IMR-90 (cell line): ENCODE measurements at regions not wholly inside any gene's neighbourhood (a gene's known extent, or its start where the extent isn't known, plus 50 kb on each side); places are given as distances from the start of the nearest gene placed in this dataset.
A peak's percentile ranks its signal among the peaks of the same experiment; 100 is the strongest.

Source experiments
- ATAC-seq: fragments of 200-7000 bp; cut with Tn5 transposase; 2 replicates; pipeline ENCODE4 v1.9.1; 2020; ENCODE audit warnings: low read depth, mild to moderate bottlenecking, moderate library complexity
- BruUV-seq: library from RNA; stranded (reverse); fragments of 400-500 nt; replicated peaks from 2 replicates; lab custom pipeline; 2021; lab: Mats Ljungman, UMichigan
- CTCF ChIA-PET: fragments of 300-600 bp; formaldehyde crosslinking; extraction: SDS; loops from one replicate; lab custom pipeline; 2021; ENCODE audit warnings: antibody characterized with exemption; lab: Yijun Ruan, JAX
- POLR2A ChIA-PET: fragments of 300-600 bp; sonication (Branson Sonifier 250); formaldehyde crosslinking; loops from one replicate; lab custom pipeline; 2022; ENCODE audit warnings: antibody characterized with exemption; ENCODE audit not compliant: unreplicated experiment; lab: Charles Lee
- DNase-seq: peaks from one replicate; pipeline ENCODE4 v3.0.0; 2013
- H2AFZ ChIP-seq: replicated peaks from 2 replicates; pipeline ENCODE3; 2013; ENCODE audit warnings: low read length, mild to moderate bottlenecking; ENCODE audit not compliant: poor library complexity
- H2AK5ac ChIP-seq: 2 replicates; pipeline ENCODE4 v1.6.1; 2013; ENCODE audit warnings: low read depth, low read length, inconsistent platforms
- H2AK9ac ChIP-seq: replicated peaks from 2 replicates; pipeline ENCODE3; 2013; ENCODE audit warnings: mild to moderate bottlenecking, low read depth, low read length, moderate library complexity; ENCODE audit not compliant: poor library complexity
- H2BK120ac ChIP-seq: 2 replicates; pipeline ENCODE4 v1.6.1; 2013; ENCODE audit warnings: low read depth, low read length, inconsistent platforms
- H2BK15ac ChIP-seq: 3 replicates; pipeline ENCODE4 v1.6.1; 2013; ENCODE audit warnings: low read depth, low read length, inconsistent platforms
- H2BK20ac ChIP-seq: 2 replicates; pipeline ENCODE4 v1.6.1; 2013; ENCODE audit warnings: low read depth, mild to moderate bottlenecking, inconsistent platforms, low read length, moderate library complexity
- H2BK5ac ChIP-seq: 2 replicates; pipeline ENCODE4 v1.6.1; 2013; ENCODE audit warnings: mild to moderate bottlenecking, low read depth, low read length, inconsistent platforms; ENCODE audit not compliant: poor library complexity, severe bottlenecking
- H3K14ac ChIP-seq: replicated peaks from 2 replicates; pipeline ENCODE4 v1.6.1; 2013; ENCODE audit warnings: low read depth, low read length, inconsistent platforms
- H3K18ac ChIP-seq: 2 replicates; pipeline ENCODE4 v1.6.1; 2013; ENCODE audit warnings: low read depth, low read length, control low read depth
- H3K23ac ChIP-seq: 2 replicates; pipeline ENCODE4 v1.6.1; 2013; ENCODE audit warnings: low read depth, low read length, inconsistent platforms
- H3K27ac ChIP-seq: 2 replicates; pipeline ENCODE4 v1.5.1; 2013; ENCODE audit warnings: mild to moderate bottlenecking, control low read depth, low read length; ENCODE audit not compliant: insufficient read depth
- H3K27me3 ChIP-seq: 2 replicates; pipeline ENCODE4 v1.6.1; 2013; ENCODE audit warnings: low read length; ENCODE audit not compliant: control insufficient read depth, insufficient read depth
- H3K36me3 ChIP-seq: 2 replicates; pipeline ENCODE4 v1.6.1; 2013; ENCODE audit warnings: low read length, mixed read lengths; ENCODE audit not compliant: control insufficient read depth, insufficient read depth
- H3K4ac ChIP-seq: 2 replicates; pipeline ENCODE4 v1.6.1; 2013; ENCODE audit warnings: low read depth, low read length, inconsistent platforms
- H3K4me1 ChIP-seq: 2 replicates; pipeline ENCODE4 v1.6.1; 2013; ENCODE audit warnings: low read length, mixed read lengths; ENCODE audit not compliant: control insufficient read depth, insufficient read depth
- H3K4me2 ChIP-seq: 2 replicates; pipeline ENCODE4 v1.6.1; 2013; ENCODE audit warnings: low read depth, mild to moderate bottlenecking, control low read depth, low read length, moderate library complexity
- H3K4me3 ChIP-seq: 2 replicates; pipeline ENCODE4 v1.5.1; 2013; ENCODE audit warnings: low read depth, mild to moderate bottlenecking, control low read depth, low read length, moderate library complexity; ENCODE audit not compliant: insufficient read depth
- H3K56ac ChIP-seq: 2 replicates; pipeline ENCODE4 v1.6.1; 2013; ENCODE audit warnings: low read length, inconsistent platforms; ENCODE audit not compliant: insufficient read depth; ENCODE audit errors: extremely low read depth
- H3K79me1 ChIP-seq, 2 experiments: 2 replicates each; pipeline ENCODE4 v1.6.1; 2013; ENCODE audit warnings: low read length in 2 of 2, inconsistent platforms in 1 of 2, low read depth in 1 of 2
- H3K9ac ChIP-seq: 2 replicates; pipeline ENCODE4 v1.6.1; 2013; ENCODE audit warnings: low read depth, low read length, control low read depth
- H3K9me1 ChIP-seq: 2 replicates; pipeline ENCODE4 v1.6.1; 2013; ENCODE audit warnings: low read length, inconsistent platforms; ENCODE audit not compliant: insufficient read depth
- H3K9me3 ChIP-seq: 2 replicates; pipeline ENCODE4 v1.6.1; 2013; ENCODE audit warnings: low read length; ENCODE audit not compliant: control insufficient read depth, insufficient read depth
- H4K20me1 ChIP-seq: 2 replicates; pipeline ENCODE4 v1.6.1; 2013; ENCODE audit warnings: low read length, inconsistent platforms; ENCODE audit not compliant: insufficient read depth
- H4K5ac ChIP-seq: 2 replicates; pipeline ENCODE4 v1.6.1; 2013; ENCODE audit warnings: mild to moderate bottlenecking, low read depth, low read length, control low read depth
- H4K8ac ChIP-seq, 2 experiments: 2 replicates each; pipeline ENCODE4 v1.6.1; 2013; ENCODE audit warnings: low read depth in 2 of 2, low read length in 2 of 2, control low read depth in 1 of 2, inconsistent platforms in 1 of 2
- H4K91ac ChIP-seq: 2 replicates; pipeline ENCODE4 v1.6.1; 2013; ENCODE audit warnings: low read depth, low read length, inconsistent platforms; ENCODE audit not compliant: insufficient read depth
- BHLHE40 ChIP-seq: fragments of 150-350 bp; IDR thresholded peaks from 2 replicates; pipeline ENCODE4 v1.6.1; 2016; ENCODE audit warnings: mild to moderate bottlenecking, low read depth, low read length
- CEBPB ChIP-seq: IDR thresholded peaks from 2 replicates; pipeline ENCODE4 v1.6.1; 2012; ENCODE audit warnings: low read depth, low read length, improper control_type of control experiment
- CTCF ChIP-seq: conservative IDR thresholded peaks from 2 replicates; pipeline ENCODE4 v1.5.1; 2012; ENCODE audit warnings: mild to moderate bottlenecking, low read depth, low read length, improper control_type of control experiment
- FOS ChIP-seq: fragments of 150-350 bp; IDR thresholded peaks from 2 replicates; pipeline ENCODE4 v1.6.1; 2016; ENCODE audit warnings: low read depth, low read length
- MAFK ChIP-seq: IDR thresholded peaks from 2 replicates; pipeline ENCODE4 v1.6.1; 2012; ENCODE audit warnings: low read depth, low read length, improper control_type of control experiment
- POLR2A ChIP-seq: IDR thresholded peaks from 2 replicates; pipeline ENCODE4 v1.6.1; 2012; ENCODE audit warnings: mild to moderate bottlenecking, low read depth, low read length
- RAD21 ChIP-seq: IDR thresholded peaks from 2 replicates; pipeline ENCODE4 v1.6.1; 2012; ENCODE audit warnings: low read length, improper control_type of control experiment
- RCOR1 ChIP-seq: IDR thresholded peaks from 2 replicates; pipeline ENCODE4 v1.6.1; 2012; ENCODE audit warnings: mild to moderate bottlenecking, low read length, improper control_type of control experiment; ENCODE audit not compliant: insufficient replicate concordance
- RFX5 ChIP-seq: IDR thresholded peaks from 2 replicates; pipeline ENCODE4 v1.8.0; 2012; ENCODE audit warnings: low read depth, mild to moderate bottlenecking, low read length, moderate library complexity
- WGBS, 2 experiments: methylation state at CpG; one replicate each; pipeline versions ENCODE4 v1.1.5 to v1.1.7; 2013; ENCODE audit warnings: missing lambda C conversion rate in 2 of 2; ENCODE audit not compliant: insufficient read length in 1 of 2; ENCODE audit errors: extremely low coverage in 2 of 2; 5-methylcytosine and 5-hydroxymethylcytosine counted together
- dilution Hi-C: fragments of 300-500 bp; cut with HindIII; formaldehyde crosslinking; loops from one replicate; pipeline ENCODE4 v1.14.3; 2018; ENCODE audit warnings: low sequenced_read_pairs; ENCODE audit not compliant: unreplicated experiment
- in situ Hi-C: fragments of 300-500 bp; cut with MboI; formaldehyde crosslinking; loops from 3 replicates; pipeline ENCODE4 v1.14.3; 2019; ENCODE audit warnings: low sequenced_read_pairs, inconsistent platforms, mixed read lengths
- intact Hi-C: fragments of 100-400 bp; cut with micrococcal nuclease; formaldehyde crosslinking; loops from 2 replicates; pipeline ENCODE4 v1.10.0; 2022

DNA sequence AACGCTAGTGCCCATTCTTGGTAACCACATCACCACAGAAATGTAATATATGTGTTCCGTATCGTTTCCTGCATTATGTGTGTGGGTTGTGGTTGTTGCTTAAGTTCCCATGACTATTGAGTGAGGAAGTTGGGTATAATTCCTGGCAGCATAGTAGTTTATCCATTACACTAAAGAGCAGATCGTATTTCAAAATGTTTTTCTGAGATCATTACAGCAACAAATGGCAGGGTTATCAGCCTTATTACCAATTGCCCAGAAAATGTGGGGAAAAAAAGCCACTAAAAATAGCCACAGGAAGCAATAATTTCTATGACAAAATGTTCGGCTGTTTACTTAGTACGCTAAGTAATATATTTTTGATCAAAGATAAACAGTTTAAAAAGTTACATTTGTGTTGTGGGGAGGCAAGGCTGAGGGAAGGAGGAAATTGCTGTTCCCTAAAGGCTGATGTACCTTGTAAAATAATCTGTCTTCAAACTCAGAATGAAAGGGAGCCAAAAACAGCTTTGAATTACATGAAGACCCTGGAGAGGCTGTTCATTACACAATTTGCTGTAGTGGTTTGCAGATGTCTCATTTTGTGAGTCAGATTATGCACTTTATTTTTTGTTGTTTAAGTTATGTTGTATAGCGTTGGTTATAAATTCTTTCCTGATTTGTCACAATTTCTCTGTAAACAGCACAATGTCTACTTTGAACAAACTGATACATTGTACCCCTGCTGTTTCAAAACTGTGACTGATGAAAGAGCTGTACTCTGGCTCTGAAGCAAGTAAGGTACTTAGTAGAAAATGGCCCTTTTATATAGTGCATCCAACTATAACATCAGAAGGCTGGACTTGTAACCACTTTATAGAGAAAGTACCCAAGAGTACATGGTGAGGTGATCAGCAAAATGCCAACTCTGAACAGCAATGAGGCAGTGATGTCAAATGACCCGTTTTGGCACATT is 1028.5 kb downstream of the NR2F1-AS1 start:
- H2AK9ac ChIP-seq, result no peak overlapping the region
- ChIA-PET CTCF (no interaction called here), POLR2A (interaction anchor here (0.5 to 0.7 kb wide), 3 partner anchors 137 to 1049 kb away, joined by 3 to 8 read pairs (median 3); no protein-coding TSS in a partner anchor)
- peak overlapping the region; percentile 98 for H3K23ac ChIP-seq
- no CpG with 5 or more reads among the region's 8 CpGs for WGBS, 2 experiments
- H4K8ac ChIP-seq, result peak overlapping the region; percentile 37 to 99
- dilution Hi-C loops, result no loop called here
- H3K9me1 ChIP-seq, result no peaks in the 10 kb centered on the region
- peak overlapping the region; percentile 98 for H3K4ac ChIP-seq
- H4K91ac ChIP-seq, result peak overlapping the region; percentile 96
- peak overlapping the region; percentile 97; the same call in 1 of the 2 replicates for H4K5ac ChIP-seq
- H3K36me3 ChIP-seq, result no peaks in the 10 kb centered on the region
- no peaks in the 10 kb centered on the region for H3K27me3 ChIP-seq
- H3K4me1 ChIP-seq, result no peaks in the 10 kb centered on the region; the same call in 1 of the 2 replicates
- H3K56ac ChIP-seq, result peak overlapping the region; percentile 95
- H2BK120ac ChIP-seq, result peak overlapping the region; percentile 100
- ATAC-seq, result peak; percentile 83
- peak overlapping the region; percentile 5; the same call in 1 of the 2 replicates for H3K9ac ChIP-seq
- H2BK15ac ChIP-seq, result peak overlapping the region; percentile 83
- DNase-seq, result peak; percentile 99
- TF ChIP-seq RFX5 (no peak), CEBPB (peak; percentile 98), RAD21 (peak; percentile 24; the same call in 1 of the 2 replicates), RCOR1 (peak; percentile 64), POLR2A (no peak), CTCF (no peak), BHLHE40 (peak; percentile 73), MAFK (peak; percentile 43), FOS (peak; percentile 85)
- peak overlapping the region; percentile 53 for H3K27ac ChIP-seq
- H3K14ac ChIP-seq, result peak overlapping the region; percentile 96
- H3K4me3 ChIP-seq, result no peak overlapping the region; the same call in 1 of the 2 replicates
- H4K20me1 ChIP-seq, result no peaks in the 10 kb centered on the region
- peak overlapping the region; percentile 100 for H2BK20ac ChIP-seq
- no peak overlapping the region for H2AFZ ChIP-seq
- peak overlapping the region; percentile 99 for H3K18ac ChIP-seq
- H3K4me2 ChIP-seq, result peak overlapping the region; percentile 80; the same call in 1 of the 2 replicates
- in situ Hi-C loops, result no loop called here
- intact Hi-C loops, result loop anchor here (1.0 to 10.0 kb wide), 4 partner anchors 240 to 1252 kb away; partner anchors contain the start of genes NR2F1 and NR2F1-AS1
- no peaks in the 10 kb centered on the region for H3K79me1 ChIP-seq
- H2BK5ac ChIP-seq, result peak overlapping the region; percentile 100
- H2AK5ac ChIP-seq, result peak overlapping the region; percentile 73; the same call in 1 of the 2 replicates
- H3K9me3 ChIP-seq, result no peaks in the 10 kb centered on the region
- no TSS peak for BruUV-seq
